C4-2B (cell line): ENCODE measurements at regions not wholly inside any gene's neighbourhood (a gene's known extent, or its start where the extent isn't known, plus 50 kb on each side); places are given as distances from the start of the nearest gene placed in this dataset.

ENCODE experiments used
- H3K27ac ChIP-seq: fragments of 450-650 bp; 2 replicates; pipeline ENCODE4 v1.5.1; 2017
- CTCF ChIP-seq: fragments of 450-650 bp; conservative IDR thresholded peaks from 2 replicates; pipeline ENCODE4 v1.5.1; 2017; ENCODE audit warnings: mild to moderate bottlenecking
- ZFX ChIP-seq: fragments of 450-650 bp; IDR thresholded peaks from 2 replicates; pipeline ENCODE4 v1.6.1; 2017

- H3K27ac ChIP-seq: no peak overlapping the region
- TF ChIP-seq CTCF (no peak), ZFX (no peak)
These were observed 136.1 kb upstream of the HAND1 start for GRCh38 chr5:154614125-154614524.

GRCh38 chr5:154612666-154613065, 134.6 kb upstream of the HAND1 start:
- H3K27ac ChIP-seq: no peak overlapping the region
- TF ChIP-seq CTCF: no peak
- TF ChIP-seq ZFX: no peak

- TF ChIP-seq CTCF: no peak
- no peak for TF ChIP-seq ZFX
- no peak overlapping the region for H3K27ac ChIP-seq
These were observed 133.3 kb upstream of the HAND1 start for GRCh38 chr5:154611341-154611767.

- no peak overlapping the region for H3K27ac ChIP-seq
- peak; percentile 97 for TF ChIP-seq CTCF
- no peak for TF ChIP-seq ZFX
These were observed 132.5 kb upstream of the HAND1 start for GRCh38 chr5:154610321-154611154.

- H3K27ac ChIP-seq: no peak overlapping the region
- TF ChIP-seq CTCF (no peak), ZFX (no peak)
These were observed 131.2 kb upstream of the HAND1 start for GRCh38 chr5:154609251-154609650.

GRCh38 chr5:154608531-154609011, 130.5 kb upstream of the HAND1 start:
- TF ChIP-seq ZFX (no peak), CTCF (no peak)
- H3K27ac ChIP-seq: no peak overlapping the region

- no peak overlapping the region for H3K27ac ChIP-seq
- TF ChIP-seq ZFX (no peak), CTCF (no peak)
These were observed 129.7 kb upstream of the HAND1 start for GRCh38 chr5:154607746-154608145.
